Adrenal gland (tissue), 9 donors: ENCODE measurements at regions not wholly inside any gene's neighbourhood (a gene's known extent, or its start where the extent isn't known, plus 50 kb on each side); places are given as distances from the start of the nearest gene placed in this dataset.

Experiments used
- DNase-seq, 7 donors: peaks; one replicate each; pipeline ENCODE4 v3.0.0-alpha.2; 2019 to 2020
- H3K27ac ChIP-seq, 5 donors: fragments of 200-600 bp; sonication (generic) in 4 of 5; 1 replicate in 3 of 5; 2 replicates in 2 of 5; pipeline versions ENCODE4 v1.5.1 to v1.8.0; 2016 to 2020; ENCODE audit warnings: mild to moderate bottlenecking in 1 of 5
- H3K27me3 ChIP-seq: fragments of 200-600 bp; 2 replicates; pipeline ENCODE4 v1.8.0; 2021
- H3K36me3 ChIP-seq, 2 donors: fragments of 200-600 bp; replicated peaks in 1 of 2; 1 replicate in 1 of 2; 2 replicates in 1 of 2; pipeline versions ENCODE4 v1.5.1 to v1.8.0; 2018 to 2022
- H3K4me1 ChIP-seq, 2 donors: fragments of 200-600 bp; replicated peaks in 1 of 2; 1 replicate in 1 of 2; 2 replicates in 1 of 2; pipeline versions ENCODE4 v1.5.1 to v1.8.0; 2018 to 2021
- H3K4me3 ChIP-seq, 4 donors: fragments of 200-600 bp; sonication (generic) in 3 of 4; one replicate each; pipeline ENCODE4 v1.5.1; 2016 to 2018
- H3K9me3 ChIP-seq, 3 donors: fragments of 200-600 bp; sonication (generic) in 1 of 3; replicated peaks in 1 of 3; 1 replicate in 2 of 3; 2 replicates in 1 of 3; pipeline versions ENCODE4 v1.5.1 to v1.8.0; 2016 to 2021
- CTCF ChIP-seq, 6 experiments: fragments of 450-650 bp in 4 of 6; fragments of 200-600 bp in 2 of 6; sonication (generic) in 1 of 6; IDR thresholded peaks; 1 replicate in 5 of 6; 2 replicates in 1 of 6; pipeline versions ENCODE4 v1.5.1 to v1.8.0; 2016 to 2021; ENCODE audit warnings: antibody characterized with exemption in 6 of 6, mild to moderate bottlenecking in 2 of 6, moderate library complexity in 1 of 6
- POLR2A ChIP-seq, 2 donors: fragments of 450-650 bp; IDR thresholded peaks; one replicate each; pipeline ENCODE4 v1.6.1; 2017; ENCODE audit warnings: antibody characterized with exemption in 2 of 2, mild to moderate bottlenecking in 2 of 2, moderate library complexity in 1 of 2
- WGBS, 4 donors: extraction: QIAGEN DNeasy Blood & Tissue Kit in 2 of 4; methylation state at CpG; one replicate each; pipeline versions ENCODE4 v1.1.5 to v1.1.7; 2013 to 2017; 5-methylcytosine and 5-hydroxymethylcytosine counted together
- intact Hi-C, 2 donors: fragments of 100-400 bp; cut with DNase I; formaldehyde crosslinking; loops; one replicate each; pipeline versions ENCODE4 v1.14.1 to v1.15.0; 2022 to 2023
- donor health status: healthy with polysubstance abuse.
- donor health status: Bipolar disorder and iron deficiency.
- donor health status: DM: yes; HTN: yes; CAD: no.
- donor health status: DM: no; HTN: no; CAD: no.
- donor health status: DM: no; HTN: no; CAD: no.

- H3K4me3 ChIP-seq, result no peak overlapping the region
- H3K27me3 ChIP-seq, result no peaks in the 10 kb centered on the region
- no peaks in the 10 kb centered on the region for H3K9me3 ChIP-seq
- no peaks in the 10 kb centered on the region for H3K36me3 ChIP-seq
- WGBS, 4 donors, result 45 to 69% (median 57%) methylated on average over 1 of the region's 1 CpG
- no peaks in the 10 kb centered on the region for H3K4me1 ChIP-seq
- no peak for DNase-seq
- H3K27ac ChIP-seq, result no peak overlapping the region
- TF ChIP-seq POLR2A (IDR thresholded peaks at IDR 0.05), result no peak
- no peak for TF ChIP-seq CTCF (IDR thresholded peaks at IDR 0.05)
- intact Hi-C loops, result no loop called here
These were observed 573.9 kb downstream of the KIF4B start for GRCh38 chr5:155587458-155587857.

- Histone ChIP-seq H3K4me3 (no peak overlapping the region), H3K9me3 (no peaks in the 10 kb centered on the region), H3K4me1 (no peaks in the 10 kb centered on the region), H3K36me3 (no peaks in the 10 kb centered on the region), H3K27me3 (no peaks in the 10 kb centered on the region), H3K27ac (no peak overlapping the region)
- no peak for TF ChIP-seq POLR2A (IDR thresholded peaks at IDR 0.05)
- no peak for TF ChIP-seq CTCF (IDR thresholded peaks at IDR 0.05)
- intact Hi-C loops, result no loop called here
- no peak for DNase-seq
- WGBS, 4 donors, result 74 to 88% (median 79%) methylated on average over 4 of the region's 4 CpGs
These were observed 577.7 kb downstream of the KIF4B start for GRCh38 chr5:155591273-155591672.

- 9 to 29% (median 17%) methylated on average over 1 of the region's 1 CpG for WGBS, 4 donors
- DNase-seq, result no peak
- no peaks in the 10 kb centered on the region for H3K9me3 ChIP-seq
- H3K36me3 ChIP-seq, result no peaks in the 10 kb centered on the region
- no peak overlapping the region for H3K4me3 ChIP-seq
- no peaks in the 10 kb centered on the region for H3K4me1 ChIP-seq
- H3K27ac ChIP-seq, result no peak overlapping the region
- intact Hi-C loops, result no loop called here
- H3K27me3 ChIP-seq, result no peaks in the 10 kb centered on the region
- no peak for TF ChIP-seq POLR2A (IDR thresholded peaks at IDR 0.05)
- no peak for TF ChIP-seq CTCF (IDR thresholded peaks at IDR 0.05)
These were observed 580.7 kb downstream of the KIF4B start for GRCh38 chr5:155594270-155594669.

GRCh38 chr5:155595791-155596190 lies 582.2 kb downstream of the KIF4B start:
- H3K4me3 ChIP-seq, result no peak overlapping the region
- H3K4me1 ChIP-seq, result no peaks in the 10 kb centered on the region
- intact Hi-C loops, result no loop called here
- no peak for DNase-seq
- no peak overlapping the region for H3K27ac ChIP-seq
- H3K27me3 ChIP-seq, result no peaks in the 10 kb centered on the region
- no peaks in the 10 kb centered on the region for H3K36me3 ChIP-seq
- no peak for TF ChIP-seq POLR2A (IDR thresholded peaks at IDR 0.05)
- no peak for TF ChIP-seq CTCF (IDR thresholded peaks at IDR 0.05)
- 65 to 88% (median 82%) methylated on average over 2 of the region's 2 CpGs for WGBS, 4 donors
- H3K9me3 ChIP-seq, result no peaks in the 10 kb centered on the region
